ENCODE measurements at regions not wholly inside any gene's neighbourhood (a gene's known extent, or its start where the extent isn't known, plus 50 kb on each side); places are given as distances from the start of the nearest gene placed in this dataset.
"Not testable (repeated sequence)": the region's sequence is repeated elsewhere in the genome, so short reads cannot be mapped to it uniquely, and the experiment has no call there.

GRCh38 chr2:142561656-142562055 lies 315.8 kb upstream of the KYNU start:
- no peak for DNase-seq

DNA sequence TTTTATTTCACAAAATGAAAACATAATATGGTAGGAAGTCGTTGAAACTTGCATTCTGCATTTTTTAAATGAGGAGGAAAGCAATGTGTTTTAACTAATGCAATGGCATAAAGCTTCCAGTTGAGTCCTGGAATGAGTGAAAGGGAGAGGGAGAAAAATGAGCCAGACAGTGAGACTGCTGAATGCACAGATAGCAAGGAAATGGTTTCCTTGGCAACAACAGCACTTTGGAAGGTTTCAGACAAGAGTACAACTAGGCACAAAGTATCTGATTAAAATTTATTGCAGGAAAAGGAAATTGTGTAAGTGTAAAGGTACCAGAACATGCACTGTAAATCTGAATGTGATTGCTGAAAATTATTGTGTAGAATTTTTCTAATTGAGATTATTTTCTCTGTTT lies 320.1 kb upstream of the KYNU start:
- no peak for DNase-seq

GRCh38 chr2:142545999-142546398 lies 331.5 kb upstream of the KYNU start:
- not testable (repeated sequence) for DNase-seq

DNA sequence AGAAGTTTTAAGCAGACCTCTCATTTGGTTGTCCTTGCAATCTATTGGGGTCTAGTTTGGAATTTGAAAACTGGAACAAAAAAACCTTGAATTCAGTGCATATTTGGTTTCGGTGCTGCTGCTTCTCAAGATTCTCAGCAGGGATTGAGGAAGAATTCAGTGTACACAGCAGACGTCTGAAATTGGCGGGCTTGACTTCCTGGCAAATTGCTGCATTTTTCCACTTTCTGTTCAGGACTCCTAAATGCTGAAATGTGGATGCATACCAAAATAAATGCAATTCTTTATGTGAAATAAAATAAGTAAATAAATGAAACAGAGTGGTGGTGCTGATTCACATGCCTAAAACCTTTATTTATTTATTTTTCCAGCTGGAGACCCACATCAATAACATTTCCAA lies 332.4 kb upstream of the KYNU start:
- no peak for DNase-seq

DNA sequence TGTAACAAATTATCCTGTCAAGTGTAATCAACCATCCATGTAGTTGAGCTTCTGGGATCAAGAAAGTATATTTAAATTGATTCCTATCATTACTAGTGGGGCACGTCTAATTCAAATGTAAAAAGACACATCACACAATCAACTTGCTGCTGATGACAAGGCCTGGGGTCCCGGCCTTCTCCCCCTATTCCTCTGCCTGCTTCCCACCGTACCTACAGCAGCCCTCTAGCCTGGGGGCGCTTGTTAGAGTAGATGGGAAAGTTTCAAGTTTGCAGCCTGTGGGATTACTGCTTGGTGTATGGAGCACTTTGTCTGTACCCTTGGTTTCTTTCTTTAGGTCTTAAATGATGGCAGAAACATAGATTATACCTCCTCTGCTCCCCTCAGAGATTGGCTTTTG lies 333.3 kb upstream of the KYNU start:
- DNase-seq: no peak

DNA sequence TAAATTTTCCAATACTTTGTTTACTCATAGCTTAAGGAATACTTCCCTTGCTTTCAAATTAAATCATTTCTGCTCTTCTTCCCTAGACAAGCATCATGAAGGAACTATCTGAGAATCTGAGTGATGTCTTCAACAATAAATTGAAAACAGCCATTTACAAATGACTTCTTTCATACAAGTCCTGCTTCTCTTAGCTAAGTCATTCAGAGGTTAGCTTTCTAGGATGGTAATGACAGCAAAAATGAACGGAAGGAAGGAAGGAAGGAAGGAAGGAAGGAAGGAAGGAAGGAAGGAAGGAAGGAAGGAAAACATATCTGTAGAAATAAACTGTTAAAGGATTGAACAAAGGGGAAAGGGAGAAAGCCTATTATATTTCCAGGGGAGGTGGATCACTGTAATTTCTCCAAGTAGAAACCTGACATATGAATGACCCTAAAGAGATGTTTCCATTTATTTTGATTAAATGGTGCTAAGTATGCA lies 335.0 kb upstream of the KYNU start:
- no peak for DNase-seq

DNA sequence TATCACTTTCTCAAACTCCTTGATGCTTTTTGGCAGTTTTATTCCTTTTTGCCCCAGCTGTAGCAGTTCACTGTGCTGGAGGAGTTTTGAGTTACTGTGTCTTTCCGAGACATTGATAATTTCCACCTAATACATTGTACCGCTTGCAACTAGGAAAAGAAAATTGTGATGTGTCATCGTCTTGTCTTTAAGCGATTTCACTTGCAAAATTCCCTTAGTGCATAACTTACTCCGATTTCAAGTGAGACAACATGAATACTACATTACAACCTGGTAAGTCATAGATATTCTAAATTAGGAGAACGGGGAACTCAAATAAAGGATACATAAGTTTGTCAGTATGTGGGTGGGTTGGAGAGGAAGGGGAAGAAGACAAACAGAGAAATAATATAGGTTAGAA lies 340.5 kb upstream of the KYNU start:
- DNase-seq: no peak

DNA sequence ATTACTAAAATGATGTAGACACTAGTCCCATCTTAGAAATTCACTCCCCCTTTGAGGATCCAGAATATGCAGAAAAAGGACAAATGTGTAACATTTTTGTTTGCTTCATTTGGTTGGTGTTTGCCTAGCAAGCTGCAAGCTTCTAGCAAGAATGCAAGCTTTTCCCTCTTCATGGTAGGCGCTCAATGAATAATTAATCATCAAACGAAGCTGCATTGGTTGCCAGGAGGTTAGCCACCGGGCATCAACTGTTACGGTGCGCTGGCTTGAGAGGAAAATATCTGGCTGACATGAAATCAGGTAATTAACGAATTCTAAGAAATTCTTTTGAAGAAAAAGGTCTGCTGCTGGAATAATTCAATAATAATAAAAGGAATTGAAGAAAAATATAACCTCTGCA lies 341.0 kb upstream of the KYNU start:
- DNase-seq: no peak

DNA sequence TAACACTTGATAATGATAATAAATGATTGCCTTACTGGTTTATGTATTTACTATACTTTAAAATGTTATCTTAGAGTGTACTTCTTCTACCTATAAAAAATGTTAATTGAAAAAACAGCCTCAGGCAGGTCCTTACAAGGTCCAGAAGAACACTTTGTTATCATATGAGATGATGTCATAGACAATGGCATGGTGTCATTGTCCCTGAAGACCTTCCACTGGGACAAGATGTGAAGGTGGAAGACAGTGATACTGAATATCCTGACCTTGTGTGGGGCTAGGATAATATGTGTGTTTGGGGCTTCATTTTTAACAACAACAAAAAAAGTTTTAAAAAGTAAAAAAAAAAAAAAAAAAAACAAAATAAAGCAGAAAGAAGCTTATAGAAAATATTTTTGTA lies 342.2 kb upstream of the KYNU start:
- no peak for DNase-seq

DNA sequence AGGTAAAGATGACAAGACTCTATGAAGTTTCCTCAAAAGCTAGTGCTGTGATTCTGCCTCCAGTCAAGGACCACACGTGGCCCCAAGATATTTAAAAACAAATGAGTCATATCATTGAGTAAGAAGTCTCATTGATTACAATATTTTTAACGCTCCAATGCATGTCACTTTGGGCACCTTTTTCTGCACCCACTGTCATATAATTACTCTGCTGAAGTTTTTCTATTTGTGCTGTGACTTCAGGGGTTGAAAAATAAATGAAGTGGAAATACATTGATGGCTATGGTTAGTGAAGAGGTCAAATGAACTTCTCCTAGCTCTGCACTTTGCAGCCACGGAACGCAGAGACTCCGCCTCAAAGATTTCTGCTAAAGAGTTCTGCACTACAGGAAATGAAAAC lies 344.3 kb upstream of the KYNU start:
- no peak for DNase-seq

DNA sequence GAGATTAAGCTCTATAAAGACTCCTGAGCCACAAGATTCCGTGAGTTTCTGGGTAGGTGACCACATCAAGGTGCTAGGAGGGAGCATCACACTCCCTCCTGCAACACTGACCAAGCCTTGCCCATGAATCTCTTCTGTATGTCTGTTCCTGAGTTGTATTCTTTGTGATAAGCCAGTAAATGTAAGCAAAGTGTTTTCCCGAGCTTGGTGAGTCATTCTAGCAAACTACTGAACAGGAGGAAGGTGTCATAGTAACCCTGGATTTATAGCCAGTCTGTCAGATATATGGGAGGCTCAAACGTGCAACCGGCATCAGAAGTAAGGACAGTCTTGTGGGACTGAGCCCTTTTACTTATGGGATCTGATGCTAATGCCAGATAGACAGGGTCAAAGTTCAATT lies 346.1 kb upstream of the KYNU start:
- no peak for DNase-seq

GRCh38 chr2:142525720-142526119 lies 351.7 kb upstream of the KYNU start:
- no peak for DNase-seq

DNA sequence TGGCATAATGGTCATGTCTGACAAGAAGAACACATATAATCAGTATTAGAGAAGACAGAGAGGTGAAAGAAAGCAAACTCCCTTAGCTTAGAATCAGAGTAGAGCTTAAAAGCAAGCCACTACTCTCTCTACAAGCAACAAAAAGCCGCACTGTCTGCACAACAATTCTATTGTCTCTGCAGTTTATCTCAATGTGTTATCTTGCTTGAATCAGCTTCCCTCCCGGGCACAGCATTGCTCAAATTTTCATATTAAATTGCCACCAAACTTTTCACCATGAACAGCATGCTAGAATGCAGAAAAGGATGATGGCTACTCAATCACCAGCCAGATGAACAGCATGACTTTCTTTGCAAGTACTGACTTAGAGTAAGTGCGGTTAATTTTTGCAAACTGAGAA lies 356.0 kb upstream of the KYNU start:
- DNase-seq: no peak

DNA sequence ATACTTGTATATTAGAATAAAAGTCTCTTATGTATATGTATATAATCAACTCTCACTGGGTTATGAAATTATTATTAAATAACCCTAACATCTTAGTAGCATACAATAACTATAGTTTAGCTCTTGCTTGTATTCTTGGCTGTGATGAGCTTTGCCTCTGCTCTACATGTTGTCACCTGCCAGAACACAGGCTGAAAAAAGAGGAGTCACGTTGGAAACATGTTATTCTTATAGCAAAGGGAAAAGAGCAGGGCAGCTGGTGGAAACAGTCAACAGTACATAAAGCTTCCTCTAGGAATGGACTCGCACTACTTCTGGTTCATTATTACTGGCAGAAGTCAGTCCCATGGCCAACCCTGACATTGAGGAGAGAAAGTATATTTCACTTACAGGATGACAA lies 362.0 kb upstream of the KYNU start:
- DNase-seq: no peak

DNA sequence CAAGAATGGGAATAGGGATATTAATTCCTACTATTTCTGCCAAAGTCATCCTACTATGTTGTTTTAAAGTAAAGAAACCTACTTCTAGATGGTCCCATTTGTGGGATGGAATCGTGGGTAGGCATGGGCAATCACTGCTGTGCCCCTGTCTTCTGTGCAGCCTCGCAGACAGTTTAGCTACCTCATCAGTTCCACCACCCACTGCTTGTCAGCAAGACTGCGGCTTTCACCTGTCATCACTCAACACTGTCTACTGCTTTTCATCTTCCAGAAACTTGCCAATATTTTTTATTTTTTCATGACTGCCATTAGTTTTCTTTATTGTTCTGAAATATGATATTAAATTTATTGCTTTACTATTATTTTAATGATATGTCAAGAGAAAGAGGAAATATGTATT lies 368.1 kb upstream of the KYNU start:
- no peak for DNase-seq

- DNase-seq: no peak
These were observed 372.7 kb upstream of the KYNU start for GRCh38 chr2:142504754-142505153.

DNA sequence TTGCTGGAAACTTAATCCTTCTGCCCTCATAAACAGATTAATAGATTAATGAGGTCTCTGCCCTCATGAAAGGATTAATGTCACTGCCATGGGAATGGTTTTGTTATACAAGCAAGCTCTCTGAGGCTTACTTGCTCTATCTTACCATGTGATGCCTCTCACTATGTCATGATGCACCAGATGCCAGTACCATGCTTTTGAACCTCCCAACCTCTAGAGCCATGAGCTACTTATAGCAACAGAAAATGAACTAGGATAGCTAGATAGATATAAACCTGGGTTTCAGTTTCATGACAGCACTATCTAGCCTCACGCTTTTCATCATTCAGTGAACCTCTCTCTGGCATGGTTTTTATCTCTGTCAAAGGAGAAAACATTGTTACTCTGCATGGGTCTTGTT lies 371.6 kb upstream of the LRP1B start:
- DNase-seq: no peak

DNA sequence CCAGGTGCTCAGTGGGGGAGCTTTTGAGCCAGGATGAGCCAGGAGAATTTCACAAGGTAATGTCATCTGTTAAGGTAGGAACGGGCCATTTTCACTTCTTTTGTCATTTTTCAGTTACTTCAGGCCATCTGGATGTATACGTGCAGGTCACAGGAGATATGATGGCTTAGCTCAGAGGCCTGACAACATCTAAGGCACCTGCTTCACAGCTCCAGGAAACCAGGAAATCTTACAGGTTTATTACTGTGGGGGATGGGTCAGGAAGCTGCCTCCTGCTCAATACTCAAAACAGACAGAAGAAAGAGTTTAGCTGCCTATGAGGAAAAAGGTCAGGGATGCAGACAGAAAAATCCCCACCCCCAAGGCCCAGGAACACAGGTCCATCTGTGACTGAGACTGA lies 364.3 kb upstream of the LRP1B start:
- no peak for DNase-seq

- DNase-seq: not testable (repeated sequence)
These were observed 358.8 kb upstream of the LRP1B start for GRCh38 chr2:142489631-142490030.

GRCh38 chr2:142484111-142484510 lies 353.3 kb upstream of the LRP1B start:
- DNase-seq: no peak

- no peak for DNase-seq
These were observed 352.8 kb upstream of the LRP1B start for GRCh38 chr2:142483653-142484052.

DNA sequence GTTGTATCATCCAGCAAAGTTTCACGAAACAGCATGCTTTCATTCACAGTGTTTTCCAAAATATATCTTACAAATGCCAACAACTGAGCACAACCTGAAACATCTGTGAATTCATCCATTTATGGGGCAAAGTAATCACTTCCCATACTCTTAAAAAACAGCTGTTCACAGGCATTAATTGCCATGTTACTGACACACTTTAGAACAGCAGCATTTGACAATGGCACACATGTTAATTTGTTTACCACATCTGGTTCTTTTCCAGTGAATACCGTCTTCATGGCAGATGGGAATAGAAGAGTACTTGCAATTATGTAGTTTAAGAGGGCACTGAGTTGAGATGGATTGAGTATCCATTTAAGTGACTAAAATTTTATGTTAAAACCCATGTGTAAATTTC lies 347.4 kb upstream of the LRP1B start:
- no peak for DNase-seq

DNA sequence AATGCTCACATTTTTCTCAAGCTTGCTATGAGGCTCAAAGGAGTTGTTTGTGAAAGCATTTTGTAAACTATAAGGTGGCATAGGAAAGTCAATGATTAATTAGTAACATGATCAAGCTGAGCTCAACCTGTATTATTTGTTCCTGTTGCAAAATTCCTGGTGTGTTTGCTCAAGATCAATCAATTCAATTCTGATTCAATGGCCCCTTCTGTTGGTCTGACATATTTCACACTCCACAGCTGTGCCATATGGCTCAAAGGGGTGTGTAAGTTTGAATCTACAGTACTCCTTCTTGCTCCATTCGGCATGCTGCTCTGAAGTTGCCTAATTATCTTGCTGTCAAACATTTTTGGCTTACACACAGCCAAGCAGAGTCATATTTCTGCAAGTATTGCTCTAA lies 341.6 kb upstream of the LRP1B start:
- no peak for DNase-seq

DNA sequence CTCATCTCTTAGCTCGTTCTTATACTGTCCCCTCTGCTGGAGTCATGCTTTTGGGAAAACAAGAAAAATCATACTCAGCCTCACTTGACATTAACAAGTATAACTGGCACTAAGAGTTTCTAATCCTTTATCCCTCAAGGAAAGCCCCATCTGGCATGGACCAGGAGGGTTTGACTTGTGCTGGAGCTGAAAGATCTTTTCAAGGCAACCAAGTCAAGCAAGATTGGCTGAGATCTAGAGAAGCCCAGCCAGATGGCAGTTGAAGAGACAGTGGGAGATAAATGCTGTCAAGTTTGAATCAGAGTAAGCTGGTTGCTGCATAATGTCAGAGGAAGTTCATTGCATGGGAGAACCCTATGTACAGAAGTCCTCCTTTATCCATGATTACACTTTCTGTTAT lies 336.5 kb upstream of the LRP1B start:
- no peak for DNase-seq

DNA sequence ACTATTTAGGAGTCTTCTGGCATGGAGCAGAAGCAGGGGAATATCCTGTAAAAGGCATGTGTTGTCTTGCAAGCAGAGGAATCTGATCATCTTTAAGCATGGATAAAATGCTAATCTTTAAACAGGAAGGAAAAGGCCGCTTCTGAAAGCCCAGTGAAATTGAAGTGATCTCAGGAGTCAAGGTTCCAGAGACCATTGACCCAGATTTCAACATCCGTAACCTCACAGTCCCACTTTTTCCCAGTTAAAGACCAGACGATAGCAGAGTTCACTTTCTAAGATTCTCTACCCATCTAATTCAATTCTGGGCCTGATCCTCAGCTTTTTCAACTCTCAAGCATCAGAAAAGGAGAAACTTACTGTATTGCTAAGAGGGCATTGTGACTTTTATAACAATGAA lies 332.2 kb upstream of the LRP1B start:
- DNase-seq: no peak

DNA sequence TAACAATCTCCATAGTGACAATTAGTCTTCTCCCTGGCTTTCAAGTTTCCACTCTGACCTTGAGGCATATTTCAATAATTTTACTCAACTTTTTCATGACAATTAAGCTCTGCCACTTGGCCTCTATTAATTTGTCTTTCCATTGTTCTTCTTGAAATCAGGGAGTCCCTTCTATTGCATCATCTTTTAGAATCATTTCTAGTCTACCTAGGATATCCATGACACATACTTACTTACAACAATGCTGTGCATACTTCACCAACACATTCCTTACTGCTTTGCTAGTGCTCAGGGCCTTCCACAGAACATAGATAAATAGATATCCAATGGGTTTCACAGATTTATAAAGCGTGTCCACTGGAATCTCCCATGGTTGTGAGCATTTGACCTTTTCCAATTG lies 331.5 kb upstream of the LRP1B start:
- DNase-seq: no peak

All from SW 1271 (cell line).